ENCODE measurements at regions not wholly inside any gene's neighbourhood (a gene's known extent, or its start where the extent isn't known, plus 50 kb on each side); places are given as distances from the start of the nearest gene placed in this dataset.

- TF ChIP-seq MAX (IDR thresholded peaks at IDR 0.05), result no peak
- no peak for TF ChIP-seq RAD21 (IDR thresholded peaks at IDR 0.05; ENCODE audit: low read depth)
- TF ChIP-seq CREB1 (IDR thresholded peaks at IDR 0.05; ENCODE audit: low read depth), result no peak
Measured at GRCh38 chr21:19011451-19011850, 607.9 kb upstream of the TMPRSS15 start.
